ENCODE measurements at regions not wholly inside any gene's neighbourhood (a gene's known extent, or its start where the extent isn't known, plus 50 kb on each side); places are given as distances from the start of the nearest gene placed in this dataset.

GRCh38 chr22:48492366-48493320 lies 1335.0 kb downstream of the BRD1 start:
- DNase-seq (ENCODE audit: low spot score) = peak; percentile 89
- TF ChIP-seq CTCF (IDR thresholded peaks at IDR 0.05; ENCODE audit: extremely low read depth, missing control alignments) = peak; percentile 71

GRCh38 chr22:48491451-48491941 lies 1336.2 kb downstream of the BRD1 start:
- no peak for TF ChIP-seq CTCF (IDR thresholded peaks at IDR 0.05; ENCODE audit: extremely low read depth, missing control alignments)
- peak; percentile 50 for DNase-seq (ENCODE audit: low spot score)

GRCh38 chr22:48490500-48491411 lies 1336.9 kb downstream of the BRD1 start:
- DNase-seq (ENCODE audit: low spot score) = peak; percentile 42
- no peak for TF ChIP-seq CTCF (IDR thresholded peaks at IDR 0.05; ENCODE audit: extremely low read depth, missing control alignments)

GRCh38 chr22:48489551-48490499 lies 1337.8 kb downstream of the BRD1 start:
- DNase-seq (ENCODE audit: low spot score) = peak; percentile 45
- no peak for TF ChIP-seq CTCF (IDR thresholded peaks at IDR 0.05; ENCODE audit: extremely low read depth, missing control alignments)

- DNase-seq (ENCODE audit: low spot score) = no peak
- no peak for TF ChIP-seq CTCF (IDR thresholded peaks at IDR 0.05; ENCODE audit: extremely low read depth, missing control alignments)
Measured at GRCh38 chr22:48488611-48489511, 1338.8 kb downstream of the BRD1 start.

- TF ChIP-seq CTCF (IDR thresholded peaks at IDR 0.05; ENCODE audit: extremely low read depth, missing control alignments) = no peak
- no peak for DNase-seq (ENCODE audit: low spot score)
Measured at GRCh38 chr22:48488149-48488551, 1339.5 kb downstream of the BRD1 start.

All from GM20000 (cell line).